ENCODE measurements at regions not wholly inside any gene's neighbourhood (a gene's known extent, or its start where the extent isn't known, plus 50 kb on each side); places are given as distances from the start of the nearest gene placed in this dataset.

GRCh38 chr13:68234274-68234673, 1004.1 kb upstream of the PCDH9 start:
- Histone ChIP-seq H3K27ac (ENCODE audit: low read depth, low read length) (no peak overlapping the region), H4K20me1 (ENCODE audit: low read depth, low read length) (no peaks in the 10 kb centered on the region), H3K9me2 (replicated peaks; ENCODE audit: insufficient read depth, low read length) (no peaks in the 10 kb centered on the region), H3F3A (ENCODE audit: insufficient read depth) (no peaks in the 10 kb centered on the region), H3K4me3 (ENCODE audit: insufficient read depth, low read length, poor library complexity, severe bottlenecking) (no peak overlapping the region), H3K9ac (ENCODE audit: low read length) (no peak overlapping the region), H3K9me3 (ENCODE audit: insufficient read depth, low read length) (no peaks in the 10 kb centered on the region), H3K36me3 (ENCODE audit: low read length) (no peaks in the 10 kb centered on the region), H3K27me3 (ENCODE audit: low read length) (no peaks in the 10 kb centered on the region), H3K4me2 (ENCODE audit: low read depth, low read length, poor library complexity, severe bottlenecking) (no peak overlapping the region), H3K79me2 (ENCODE audit: insufficient read depth, low read length) (no peaks in the 10 kb centered on the region), H2AFZ (ENCODE audit: low read depth, low read length, severe bottlenecking) (no peak overlapping the region)
- TF ChIP-seq EZH2phosphoT487 (conservative IDR thresholded peaks at IDR 0.05; ENCODE audit: low read length) (no peak), CTCF (IDR thresholded peaks at IDR 0.05; ENCODE audit: insufficient read depth, low read length, poor library complexity, severe bottlenecking) (no peak)

GRCh38 chr13:68232351-68233130, 1002.4 kb upstream of the PCDH9 start:
- H4K20me1 ChIP-seq (ENCODE audit: low read depth, low read length), result no peaks in the 10 kb centered on the region
- no peak overlapping the region for H3K4me3 ChIP-seq (ENCODE audit: insufficient read depth, low read length, poor library complexity, severe bottlenecking)
- no peak for TF ChIP-seq CTCF (IDR thresholded peaks at IDR 0.05; ENCODE audit: insufficient read depth, low read length, poor library complexity, severe bottlenecking)
- TF ChIP-seq EZH2phosphoT487 (conservative IDR thresholded peaks at IDR 0.05; ENCODE audit: low read length), result no peak
- no peak overlapping the region for H3K4me2 ChIP-seq (ENCODE audit: low read depth, low read length, poor library complexity, severe bottlenecking)
- no peaks in the 10 kb centered on the region for H3K79me2 ChIP-seq (ENCODE audit: insufficient read depth, low read length)
- no peaks in the 10 kb centered on the region for H3F3A ChIP-seq (ENCODE audit: insufficient read depth)
- no peak overlapping the region for H3K27ac ChIP-seq (ENCODE audit: low read depth, low read length)
- H3K36me3 ChIP-seq (ENCODE audit: low read length), result no peaks in the 10 kb centered on the region
- peak overlapping the region; percentile 59 for H2AFZ ChIP-seq (ENCODE audit: low read depth, low read length, severe bottlenecking)
- H3K9me3 ChIP-seq (ENCODE audit: insufficient read depth, low read length), result no peaks in the 10 kb centered on the region
- no peak overlapping the region for H3K9ac ChIP-seq (ENCODE audit: low read length)
- no peaks in the 10 kb centered on the region for H3K27me3 ChIP-seq (ENCODE audit: low read length)
- no peaks in the 10 kb centered on the region for H3K9me2 ChIP-seq (replicated peaks; ENCODE audit: insufficient read depth, low read length)

GRCh38 chr13:68214691-68215415, 984.7 kb upstream of the PCDH9 start:
- Histone ChIP-seq H3K9me2 (replicated peaks; ENCODE audit: insufficient read depth, low read length) (no peaks in the 10 kb centered on the region), H3K79me2 (ENCODE audit: insufficient read depth, low read length) (no peaks in the 10 kb centered on the region), H3K36me3 (ENCODE audit: low read length) (no peaks in the 10 kb centered on the region), H3K4me3 (ENCODE audit: insufficient read depth, low read length, poor library complexity, severe bottlenecking) (no peak overlapping the region), H2AFZ (ENCODE audit: low read depth, low read length, severe bottlenecking) (no peak overlapping the region), H3K9me3 (ENCODE audit: insufficient read depth, low read length) (no peaks in the 10 kb centered on the region), H3K27me3 (ENCODE audit: low read length) (no peaks in the 10 kb centered on the region), H4K20me1 (ENCODE audit: low read depth, low read length) (no peaks in the 10 kb centered on the region), H3K4me2 (ENCODE audit: low read depth, low read length, poor library complexity, severe bottlenecking) (no peak overlapping the region), H3F3A (ENCODE audit: insufficient read depth) (no peaks in the 10 kb centered on the region), H3K27ac (ENCODE audit: low read depth, low read length) (no peak overlapping the region), H3K9ac (ENCODE audit: low read length) (no peak overlapping the region)
- no peak for TF ChIP-seq CTCF (IDR thresholded peaks at IDR 0.05; ENCODE audit: insufficient read depth, low read length, poor library complexity, severe bottlenecking)
- no peak for TF ChIP-seq EZH2phosphoT487 (conservative IDR thresholded peaks at IDR 0.05; ENCODE audit: low read length)
